ENCODE measurements at regions not wholly inside any gene's neighbourhood (a gene's known extent, or its start where the extent isn't known, plus 50 kb on each side); places are given as distances from the start of the nearest gene placed in this dataset.

DNA sequence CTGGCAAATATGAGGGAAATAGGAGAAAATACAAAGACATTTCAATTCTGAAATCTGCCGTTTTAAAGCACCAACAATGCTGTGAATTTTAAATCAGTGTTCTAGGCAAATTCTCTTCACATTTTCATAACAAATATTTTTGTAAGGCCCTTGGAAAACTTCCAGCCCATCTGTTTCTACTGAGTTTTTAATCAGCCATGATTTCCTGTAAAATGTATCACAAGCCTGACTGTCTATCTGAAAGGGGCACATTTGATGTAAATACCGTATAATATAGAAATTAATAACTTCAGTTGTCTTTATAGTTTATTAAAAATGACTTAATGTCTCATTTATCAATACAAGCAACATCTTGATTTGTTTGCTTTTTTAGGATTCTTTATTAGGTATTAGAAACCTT, 454.7 kb downstream of the PYDC2 start:
- TF ChIP-seq, protein P1, sequence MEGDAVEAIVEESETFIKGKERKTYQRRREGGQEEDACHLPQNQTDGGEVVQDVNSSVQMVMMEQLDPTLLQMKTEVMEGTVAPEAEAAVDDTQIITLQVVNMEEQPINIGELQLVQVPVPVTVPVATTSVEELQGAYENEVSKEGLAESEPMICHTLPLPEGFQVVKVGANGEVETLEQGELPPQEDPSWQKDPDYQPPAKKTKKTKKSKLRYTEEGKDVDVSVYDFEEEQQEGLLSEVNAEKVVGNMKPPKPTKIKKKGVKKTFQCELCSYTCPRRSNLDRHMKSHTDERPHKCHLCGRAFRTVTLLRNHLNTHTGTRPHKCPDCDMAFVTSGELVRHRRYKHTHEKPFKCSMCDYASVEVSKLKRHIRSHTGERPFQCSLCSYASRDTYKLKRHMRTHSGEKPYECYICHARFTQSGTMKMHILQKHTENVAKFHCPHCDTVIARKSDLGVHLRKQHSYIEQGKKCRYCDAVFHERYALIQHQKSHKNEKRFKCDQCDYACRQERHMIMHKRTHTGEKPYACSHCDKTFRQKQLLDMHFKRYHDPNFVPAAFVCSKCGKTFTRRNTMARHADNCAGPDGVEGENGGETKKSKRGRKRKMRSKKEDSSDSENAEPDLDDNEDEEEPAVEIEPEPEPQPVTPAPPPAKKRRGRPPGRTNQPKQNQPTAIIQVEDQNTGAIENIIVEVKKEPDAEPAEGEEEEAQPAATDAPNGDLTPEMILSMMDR (IDR thresholded peaks at IDR 0.05), result no peak
- no peak for TF ChIP-seq POLR2A (IDR thresholded peaks at IDR 0.05)
